HCT116 (cell line): ENCODE measurements at regions not wholly inside any gene's neighbourhood (a gene's known extent, or its start where the extent isn't known, plus 50 kb on each side); places are given as distances from the start of the nearest gene placed in this dataset.
"Not testable (repeated sequence)": the region's sequence is repeated elsewhere in the genome, so short reads cannot be mapped to it uniquely, and the experiment has no call there.

Source experiments
- ATAC-seq: fragments of 200-7000 bp; cut with Tn5 transposase; 2 replicates; pipeline ENCODE4 v1.9.1; 2020; ENCODE audit warnings: mild to moderate bottlenecking, moderate library complexity
- BruUV-seq: library from RNA; stranded (reverse); fragments of 400-500 nt; replicated peaks from 2 replicates; lab custom pipeline; 2021; lab: Mats Ljungman, UMichigan
- CTCF ChIA-PET: fragments of 300-600 bp; sonication (Branson Sonifier 250); formaldehyde crosslinking; loops from one replicate; lab custom pipeline; 2021; ENCODE audit warnings: antibody characterized with exemption; lab: Charles Lee
- POLR2A ChIA-PET: fragments of 300-600, 350-600 bp; sonication (Branson Sonifier 250); formaldehyde crosslinking; loops from one replicate; lab custom pipeline; 2021; ENCODE audit warnings: antibody characterized with exemption; lab: Charles Lee
- RAD21 ChIA-PET, 2 experiments: fragments of 300-600 bp; sonication (Branson Sonifier 250); formaldehyde crosslinking; loops; one replicate each; lab custom pipeline; 2023; ENCODE audit warnings: low total read pairs in 2 of 2; ENCODE audit not compliant: uncharacterized antibody in 2 of 2, unreplicated experiment in 2 of 2, low non-redundant PET in 1 of 2; lab: Charles Lee
- DNase-seq: peaks from one replicate; pipeline ENCODE4 v3.0.0-alpha.2; 2010; ENCODE audit warnings: low read depth, low spot score
- H2AFZ ChIP-seq: fragments of 200-600 bp; shearing (Covaris generic), sonication (generic); 2 replicates; pipeline ENCODE4 v1.6.1; 2017; ENCODE audit warnings: low read depth, mixed run types, mixed read lengths, antibody characterized with exemption, low read length; ENCODE audit not compliant: poor library complexity, severe bottlenecking
- H3K27ac ChIP-seq: 2 replicates; pipeline ENCODE4 v1.5.1; 2012; ENCODE audit warnings: low read depth, low read length
- H3K27me3 ChIP-seq: fragments of 200-600 bp; sonication (generic); 2 replicates; pipeline ENCODE4 v1.6.1; 2016; ENCODE audit warnings: mixed run types, low read length, mixed read lengths; ENCODE audit not compliant: insufficient read depth
- H3K36me3 ChIP-seq, 2 experiments: fragments of 200-500 bp in 1 of 2; fragments of 200-600 bp in 1 of 2; sonication (Bioruptor generic) in 1 of 2; sonication (generic) in 1 of 2; 2 replicates each; pipeline versions ENCODE4 v1.5.1 to v1.6.1; 2014 to 2016; ENCODE audit warnings: low read length in 2 of 2, inconsistent platforms in 1 of 2, mixed read lengths in 1 of 2, mixed run types in 1 of 2; ENCODE audit not compliant: insufficient read depth in 2 of 2, control insufficient read depth in 1 of 2
- H3K4me1 ChIP-seq, 2 experiments: fragments of 200-600 bp in 1 of 2; sonication (generic) in 1 of 2; 2 replicates each; pipeline versions ENCODE4 v1.5.1 to v1.6.1; 2012 to 2017; ENCODE audit warnings: low read length in 2 of 2, inconsistent platforms in 1 of 2, mild to moderate bottlenecking in 1 of 2, mixed read lengths in 1 of 2, mixed run types in 1 of 2, moderate library complexity in 1 of 2; ENCODE audit not compliant: insufficient read depth in 2 of 2, control insufficient read depth in 1 of 2
- H3K4me2 ChIP-seq: fragments of 200-600 bp; sonication (generic); 2 replicates; pipeline ENCODE4 v1.6.1; 2017; ENCODE audit warnings: mixed run types, low read length, mixed read lengths
- H3K4me3 ChIP-seq, 2 experiments: fragments of 200-600 bp in 1 of 2; sonication (generic) in 1 of 2; replicated peaks in 1 of 2; 2 replicates each; pipeline ENCODE4 v1.5.1; 2011 to 2016; ENCODE audit warnings: low read length in 2 of 2, control low read depth in 1 of 2, low read depth in 1 of 2, mild to moderate bottlenecking in 1 of 2, mixed read lengths in 1 of 2, mixed run types in 1 of 2
- H3K79me2 ChIP-seq: fragments of 200-600 bp; sonication (generic); 2 replicates; pipeline ENCODE4 v1.6.1; 2017; ENCODE audit warnings: mild to moderate bottlenecking, mixed run types, low read length, moderate library complexity, mixed read lengths; ENCODE audit not compliant: insufficient read depth
- H3K9ac ChIP-seq: fragments of 200-600 bp; sonication (generic); 2 replicates; pipeline ENCODE4 v1.6.1; 2016; ENCODE audit warnings: low read length, mixed read lengths
- H3K9me2 ChIP-seq: fragments of 200-600 bp; sonication (generic), shearing (Covaris generic); 2 replicates; pipeline ENCODE4 v1.6.1; 2017; ENCODE audit warnings: mixed run types, mild to moderate bottlenecking, moderate library complexity; ENCODE audit not compliant: insufficient read depth
- H3K9me3 ChIP-seq, 2 experiments: fragments of 200-500 bp in 1 of 2; fragments of 200-600 bp in 1 of 2; sonication (Bioruptor generic) in 1 of 2; sonication (generic) in 1 of 2; 2 replicates each; pipeline ENCODE4 v1.6.1; 2014 to 2017; ENCODE audit warnings: low read length in 2 of 2, mixed read lengths in 2 of 2, inconsistent platforms in 1 of 2, low read depth in 1 of 2, mild to moderate bottlenecking in 1 of 2, mixed run types in 1 of 2, moderate library complexity in 1 of 2; ENCODE audit not compliant: control insufficient read depth in 1 of 2, insufficient read depth in 1 of 2
- H4K20me1 ChIP-seq: fragments of 200-600 bp; sonication (generic), shearing (Covaris generic); 2 replicates; pipeline ENCODE4 v1.6.1; 2017; ENCODE audit warnings: mixed run types, mild to moderate bottlenecking, moderate library complexity; ENCODE audit not compliant: insufficient read depth
- EZH2phosphoT487 ChIP-seq: fragments of 200-600 bp; IDR thresholded peaks from 2 replicates; pipeline ENCODE4 v1.6.1; 2018; ENCODE audit warnings: antibody characterized with exemption, borderline replicate concordance
- JUND ChIP-seq: IDR thresholded peaks from 2 replicates; pipeline ENCODE4 v1.6.1; 2012
- intact Hi-C: fragments of 100-400 bp; cut with micrococcal nuclease; formaldehyde crosslinking; loops from 2 replicates; pipeline ENCODE4 v1.10.0; 2022

DNA sequence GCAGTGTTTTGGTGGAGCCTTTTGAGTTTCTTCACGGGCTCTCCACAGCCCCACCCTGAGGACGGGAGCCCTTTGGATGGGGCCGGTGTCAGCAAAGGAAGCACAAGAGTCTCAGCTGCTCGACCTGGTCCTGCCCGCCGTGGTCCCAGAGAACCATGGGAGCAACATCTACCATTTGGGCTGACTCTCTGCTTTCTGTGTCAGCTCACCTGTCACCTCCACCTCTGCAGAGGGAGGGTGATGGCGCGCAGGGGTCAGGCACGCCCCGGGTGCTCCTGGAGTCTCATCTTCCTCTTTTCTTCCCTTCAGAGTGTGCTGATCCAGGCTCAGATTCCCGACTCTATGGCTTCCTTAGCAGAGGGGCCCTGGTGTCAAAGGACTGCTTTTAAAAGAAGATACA is 171.7 kb downstream of the LAT start:
- ATAC-seq: no peak
- no peak for TF ChIP-seq EZH2phosphoT487
- TF ChIP-seq JUND: no peak
- TF ChIP-seq, all 23 proteins: peak for 0
- H3K4me2 ChIP-seq: no peak overlapping the region
- no peak overlapping the region for H3K27ac ChIP-seq
- H3K4me3 ChIP-seq: no peak overlapping the region
- intact Hi-C loops: no loop called here
- BruUV-seq: no TSS peak
- no peaks in the 10 kb centered on the region for H4K20me1 ChIP-seq
- POLR2A ChIA-PET: no interaction called here
- H3K36me3 ChIP-seq: no peaks in the 10 kb centered on the region
- no peaks in the 10 kb centered on the region for H3K9me3 ChIP-seq
- H3K79me2 ChIP-seq: no peaks in the 10 kb centered on the region
- no peak overlapping the region for H3K9ac ChIP-seq
- H2AFZ ChIP-seq: no peak overlapping the region
- CTCF ChIA-PET: no interaction called here
- DNase-seq: no peak
- H3K9me2 ChIP-seq: no peaks in the 10 kb centered on the region
- H3K4me1 ChIP-seq: peaks cover 0 to 4% of the 10 kb centered on the region in 2 experiments; a peak in 2 of 4 replicates
- RAD21 ChIA-PET: no interaction called here
- no peaks in the 10 kb centered on the region for H3K27me3 ChIP-seq

- POLR2A ChIA-PET, H3K27me3 ChIP-seq, DNase-seq, H3K27ac ChIP-seq, H3K9ac ChIP-seq, H4K20me1 ChIP-seq, H3K9me3 ChIP-seq, H3K4me2 ChIP-seq, RAD21 ChIA-PET, H3K36me3 ChIP-seq, H3K4me1 ChIP-seq, H3K4me3 ChIP-seq, BruUV-seq, ATAC-seq, CTCF ChIA-PET, intact Hi-C loops, H2AFZ ChIP-seq, H3K79me2 ChIP-seq, H3K9me2 ChIP-seq: not testable (repeated sequence)
Measured at GRCh38 chr16:29155866-29156200, 171.0 kb downstream of the LAT start.

DNA sequence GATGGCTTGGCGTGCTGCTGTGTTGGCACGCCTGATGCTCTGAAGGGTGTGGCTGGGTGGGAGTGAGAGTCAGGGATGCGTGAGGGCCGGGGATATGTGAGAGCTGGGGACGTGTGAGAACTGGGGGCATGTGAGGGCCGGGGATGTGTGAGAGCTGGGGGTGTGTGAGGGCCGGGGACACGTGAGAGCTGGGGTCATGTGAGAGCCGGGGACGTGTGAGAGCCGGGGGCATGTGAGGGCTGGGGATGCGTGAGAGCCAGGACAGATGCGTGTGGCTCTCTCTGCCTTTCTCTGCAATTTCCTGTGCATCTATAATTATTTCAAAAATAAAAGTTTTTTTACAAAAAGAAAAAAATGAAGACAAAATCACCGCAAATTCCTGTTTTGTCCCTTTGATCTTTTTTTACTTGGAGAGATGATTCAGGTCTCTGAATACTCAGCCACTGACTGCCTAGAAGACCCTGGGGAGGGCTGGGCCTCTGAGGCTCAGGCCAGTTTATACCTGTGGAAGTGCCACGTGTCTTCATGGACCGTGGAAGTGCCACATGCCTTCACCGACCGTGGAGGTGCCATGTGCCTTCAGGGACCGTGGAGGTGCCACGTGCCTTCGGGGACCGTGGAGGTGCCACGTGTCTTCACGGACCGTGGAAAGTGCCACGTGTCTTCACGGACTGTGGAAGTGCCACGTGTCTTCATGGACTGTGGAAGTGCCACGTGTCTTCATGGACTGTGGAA is 170.4 kb downstream of the LAT start:
- intact Hi-C loops, RAD21 ChIA-PET: not testable (repeated sequence)

More for the DNA sequence above, 170.4 kb downstream of the LAT start:
- CTCF ChIA-PET, H3K4me1 ChIP-seq, BruUV-seq, H3K79me2 ChIP-seq, H3K9ac ChIP-seq, H4K20me1 ChIP-seq, ATAC-seq, H3K36me3 ChIP-seq, H3K4me3 ChIP-seq, H2AFZ ChIP-seq, H3K27me3 ChIP-seq, H3K27ac ChIP-seq, POLR2A ChIA-PET, H3K9me3 ChIP-seq, DNase-seq, H3K4me2 ChIP-seq, H3K9me2 ChIP-seq: not testable (repeated sequence)
